Stomach (tissue), 8 donors: ENCODE measurements at regions not wholly inside any gene's neighbourhood (a gene's known extent, or its start where the extent isn't known, plus 50 kb on each side); places are given as distances from the start of the nearest gene placed in this dataset.

Source experiments
- DNase-seq, 2 donors: peaks; one replicate each; pipeline versions ENCODE4 v3.0.0 to v3.0.0-alpha.2; 2013 to 2019
- H3K27ac ChIP-seq, 5 donors: fragments of 200-600 bp in 4 of 5; sonication (generic) in 4 of 5; one replicate each; pipeline ENCODE4 v1.5.1; 2013 to 2019; ENCODE audit warnings: mild to moderate bottlenecking in 1 of 5, moderate library complexity in 1 of 5
- H3K27me3 ChIP-seq, 3 donors: fragments of 200-600 bp; sonication (generic); one replicate each; pipeline ENCODE4 v1.5.1; 2017 to 2019; ENCODE audit warnings: mixed run types in 1 of 3
- H3K36me3 ChIP-seq, 4 donors: fragments of 200-600 bp; sonication (generic); 1 replicate in 3 of 4; 2 replicates in 1 of 4; pipeline ENCODE4 v1.5.1; 2016 to 2019
- H3K4me1 ChIP-seq, 4 donors: fragments of 200-600 bp; sonication (generic); one replicate each; pipeline ENCODE4 v1.5.1; 2016 to 2019
- H3K4me3 ChIP-seq, 4 donors: fragments of 200-600 bp; sonication (generic) in 3 of 4; one replicate each; pipeline ENCODE4 v1.5.1; 2016 to 2019; ENCODE audit warnings: mild to moderate bottlenecking in 1 of 4
- H3K9me3 ChIP-seq, 4 donors: fragments of 200-600 bp; sonication (generic); one replicate each; pipeline ENCODE4 v1.5.1; 2016 to 2019
- EP300 ChIP-seq: sonication (generic); formaldehyde crosslinking; IDR thresholded peaks from one replicate; pipeline ENCODE4 v1.6.1; 2017; ENCODE audit warnings: antibody characterized with exemption
- POLR2A ChIP-seq, 4 donors: fragments of 450-650 bp; IDR thresholded peaks; one replicate each; pipeline ENCODE4 v1.6.1; 2016; ENCODE audit warnings: antibody characterized with exemption in 4 of 4, control low read depth in 2 of 4, mild to moderate bottlenecking in 1 of 4, moderate library complexity in 1 of 4
- POLR2AphosphoS5 ChIP-seq, 3 donors: sonication (generic); formaldehyde crosslinking; IDR thresholded peaks; one replicate each; pipeline ENCODE4 v1.6.1; 2016; ENCODE audit warnings: antibody characterized with exemption in 3 of 3
- WGBS, 5 donors: extraction: QIAGEN DNeasy Blood & Tissue Kit in 3 of 5; methylation state at CpG; one replicate each; pipeline versions ENCODE4 v1.1.5 to v1.1.7; 2013 to 2018; 5-methylcytosine and 5-hydroxymethylcytosine counted together
- intact Hi-C: fragments of 100-400 bp; cut with DNase I; formaldehyde crosslinking; loops from one replicate; pipeline ENCODE4 v1.15.1; 2023; ENCODE audit warnings: low total_unique reads
- small RNA-seq, 4 donors: library from RNA; depleted of rRNA; stranded (forward); fragments of <200 nt; gene quantifications; one replicate each; pipeline ENCODE3, GENCODE V24; 2016
- TF ChIP-seq, protein P1 (sequence below), 7 experiments: fragments of 450-650 bp in 4 of 7; fragments of 200-600 bp in 3 of 7; sonication (generic) in 3 of 7; IDR thresholded peaks; one replicate each; pipeline ENCODE4 v1.5.1; 2016 to 2019; ENCODE audit warnings: antibody characterized with exemption in 7 of 7, control low read depth in 2 of 7, mild to moderate bottlenecking in 1 of 7
- donor health status: healthy with polysubstance abuse.
- donor health status: Bipolar disorder and iron deficiency.
- donor health status: healthy.

DNA sequence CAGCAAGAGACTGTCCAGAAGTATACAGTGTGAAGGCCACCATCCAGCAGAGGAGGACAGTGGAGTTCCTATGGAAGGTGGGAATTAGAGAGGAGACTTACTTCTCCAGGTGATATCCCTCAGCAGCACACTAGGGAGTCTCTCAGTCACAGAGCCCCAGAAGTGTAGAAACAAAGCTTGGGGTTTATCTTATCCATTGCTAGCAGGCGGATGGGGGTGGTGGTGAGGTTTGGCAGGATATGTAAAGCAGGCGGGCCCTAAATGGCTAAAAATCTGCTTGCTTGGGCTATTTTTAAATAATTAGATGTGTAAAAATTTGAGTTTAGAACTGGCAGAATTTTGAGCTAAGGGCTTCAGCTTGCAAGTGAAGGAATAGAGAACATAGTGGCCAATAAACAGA is 50.1 kb upstream of the RGS18 start:
- no peaks in the 10 kb centered on the region for H3K4me1 ChIP-seq
- TF ChIP-seq POLR2A (IDR thresholded peaks at IDR 0.05): no peak
- TF ChIP-seq EP300: no peak
- TF ChIP-seq, protein P1, sequence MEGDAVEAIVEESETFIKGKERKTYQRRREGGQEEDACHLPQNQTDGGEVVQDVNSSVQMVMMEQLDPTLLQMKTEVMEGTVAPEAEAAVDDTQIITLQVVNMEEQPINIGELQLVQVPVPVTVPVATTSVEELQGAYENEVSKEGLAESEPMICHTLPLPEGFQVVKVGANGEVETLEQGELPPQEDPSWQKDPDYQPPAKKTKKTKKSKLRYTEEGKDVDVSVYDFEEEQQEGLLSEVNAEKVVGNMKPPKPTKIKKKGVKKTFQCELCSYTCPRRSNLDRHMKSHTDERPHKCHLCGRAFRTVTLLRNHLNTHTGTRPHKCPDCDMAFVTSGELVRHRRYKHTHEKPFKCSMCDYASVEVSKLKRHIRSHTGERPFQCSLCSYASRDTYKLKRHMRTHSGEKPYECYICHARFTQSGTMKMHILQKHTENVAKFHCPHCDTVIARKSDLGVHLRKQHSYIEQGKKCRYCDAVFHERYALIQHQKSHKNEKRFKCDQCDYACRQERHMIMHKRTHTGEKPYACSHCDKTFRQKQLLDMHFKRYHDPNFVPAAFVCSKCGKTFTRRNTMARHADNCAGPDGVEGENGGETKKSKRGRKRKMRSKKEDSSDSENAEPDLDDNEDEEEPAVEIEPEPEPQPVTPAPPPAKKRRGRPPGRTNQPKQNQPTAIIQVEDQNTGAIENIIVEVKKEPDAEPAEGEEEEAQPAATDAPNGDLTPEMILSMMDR (IDR thresholded peaks at IDR 0.05): no peak
- TF ChIP-seq POLR2AphosphoS5 (IDR thresholded peaks at IDR 0.05): no peak
- no peaks in the 10 kb centered on the region for H3K9me3 ChIP-seq
- no peak overlapping the region for H3K4me3 ChIP-seq
- H3K36me3 ChIP-seq: no peaks in the 10 kb centered on the region
- no peak for DNase-seq
- 75 to 92% (median 76%) methylated on average over 2 of the region's 2 CpGs for WGBS, 5 donors
- no peaks in the 10 kb centered on the region for H3K27me3 ChIP-seq
- intact Hi-C loops: no loop called here
- H3K27ac ChIP-seq: no peak overlapping the region

Small RNA genes lying in the stretch of these regions (small RNA-seq; reads per million reads assigned to genes)
- gene AL139135.1: 0 reads per million in 4 donors
- 0 reads per million in 4 donors for gene AL713866.2
